Omental fat pad (tissue), 3 donors: ENCODE measurements at regions not wholly inside any gene's neighbourhood (a gene's known extent, or its start where the extent isn't known, plus 50 kb on each side); places are given as distances from the start of the nearest gene placed in this dataset.

Experiments used
- ATAC-seq: fragments of 150-250 bp; one replicate; pipeline ENCODE4 v1.9.1; 2016; ENCODE audit warnings: mild to moderate bottlenecking, moderate library complexity; ENCODE audit not compliant: low FRiP score
- DNase-seq: peaks from one replicate; pipeline ENCODE4 v3.0.0-alpha.2; 2019; ENCODE audit warnings: low spot score
- TF ChIP-seq, protein P1 (sequence below), 3 donors: fragments of 450-650 bp; IDR thresholded peaks; one replicate each; pipeline ENCODE4 v1.5.1; 2016 to 2017; ENCODE audit warnings: antibody characterized with exemption in 3 of 3, mild to moderate bottlenecking in 3 of 3, moderate library complexity in 2 of 3

DNA sequence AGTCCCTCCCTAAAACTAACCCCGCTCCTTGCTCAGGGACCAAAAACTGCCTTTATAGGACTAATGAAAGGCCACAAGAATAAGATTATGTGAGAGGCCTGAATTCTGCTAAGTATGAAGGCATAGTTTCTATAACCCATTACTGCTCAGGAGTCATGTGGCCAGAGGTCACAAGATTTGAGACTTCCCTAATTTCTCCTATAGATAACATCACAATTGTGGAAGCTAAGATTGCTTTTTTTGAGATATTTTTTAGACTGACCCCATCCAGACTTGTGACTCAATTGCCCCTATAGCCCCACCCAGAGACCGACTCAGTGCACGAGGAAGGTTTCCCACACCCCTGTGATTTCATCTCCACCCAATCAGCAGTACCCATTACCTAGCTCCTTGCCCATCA is 504.1 kb upstream of the GOT2 start:
- no peak for ATAC-seq
- DNase-seq: no peak
- TF ChIP-seq, protein P1, sequence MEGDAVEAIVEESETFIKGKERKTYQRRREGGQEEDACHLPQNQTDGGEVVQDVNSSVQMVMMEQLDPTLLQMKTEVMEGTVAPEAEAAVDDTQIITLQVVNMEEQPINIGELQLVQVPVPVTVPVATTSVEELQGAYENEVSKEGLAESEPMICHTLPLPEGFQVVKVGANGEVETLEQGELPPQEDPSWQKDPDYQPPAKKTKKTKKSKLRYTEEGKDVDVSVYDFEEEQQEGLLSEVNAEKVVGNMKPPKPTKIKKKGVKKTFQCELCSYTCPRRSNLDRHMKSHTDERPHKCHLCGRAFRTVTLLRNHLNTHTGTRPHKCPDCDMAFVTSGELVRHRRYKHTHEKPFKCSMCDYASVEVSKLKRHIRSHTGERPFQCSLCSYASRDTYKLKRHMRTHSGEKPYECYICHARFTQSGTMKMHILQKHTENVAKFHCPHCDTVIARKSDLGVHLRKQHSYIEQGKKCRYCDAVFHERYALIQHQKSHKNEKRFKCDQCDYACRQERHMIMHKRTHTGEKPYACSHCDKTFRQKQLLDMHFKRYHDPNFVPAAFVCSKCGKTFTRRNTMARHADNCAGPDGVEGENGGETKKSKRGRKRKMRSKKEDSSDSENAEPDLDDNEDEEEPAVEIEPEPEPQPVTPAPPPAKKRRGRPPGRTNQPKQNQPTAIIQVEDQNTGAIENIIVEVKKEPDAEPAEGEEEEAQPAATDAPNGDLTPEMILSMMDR (IDR thresholded peaks at IDR 0.05): no peak

DNA sequence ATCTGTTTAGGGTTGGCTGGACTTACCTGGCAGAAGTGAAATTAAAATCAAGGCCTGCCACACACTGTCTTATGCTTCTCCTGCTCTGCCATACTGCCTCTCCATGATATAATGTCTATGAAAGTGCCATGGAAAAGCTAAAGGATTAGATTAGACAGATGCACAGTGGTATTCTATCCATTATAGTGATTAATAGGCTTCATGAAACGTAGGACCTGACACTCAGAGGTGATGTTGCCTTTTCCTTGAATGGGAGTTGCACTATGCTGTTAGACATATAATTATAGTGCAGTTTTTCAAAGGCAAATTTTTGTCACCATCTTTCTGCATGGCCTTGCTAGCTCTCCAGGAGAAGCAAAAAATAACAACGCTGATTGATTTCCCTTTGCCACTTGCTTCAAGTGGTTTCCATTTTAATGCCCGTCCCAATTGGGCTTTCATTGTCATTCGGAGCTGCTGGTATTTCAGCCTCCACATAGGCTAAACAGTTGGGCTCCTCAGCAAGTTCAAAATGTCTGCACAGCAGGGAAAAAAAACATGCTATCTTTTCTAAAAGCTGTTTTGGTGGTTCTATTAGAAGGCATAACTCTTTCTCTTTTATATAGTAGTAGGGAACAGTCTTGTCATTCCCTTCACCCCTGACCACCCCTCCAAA is 502.8 kb upstream of the GOT2 start:
- no peak for ATAC-seq
- DNase-seq: no peak
- TF ChIP-seq, protein P1 (IDR thresholded peaks at IDR 0.05): no peak

DNA sequence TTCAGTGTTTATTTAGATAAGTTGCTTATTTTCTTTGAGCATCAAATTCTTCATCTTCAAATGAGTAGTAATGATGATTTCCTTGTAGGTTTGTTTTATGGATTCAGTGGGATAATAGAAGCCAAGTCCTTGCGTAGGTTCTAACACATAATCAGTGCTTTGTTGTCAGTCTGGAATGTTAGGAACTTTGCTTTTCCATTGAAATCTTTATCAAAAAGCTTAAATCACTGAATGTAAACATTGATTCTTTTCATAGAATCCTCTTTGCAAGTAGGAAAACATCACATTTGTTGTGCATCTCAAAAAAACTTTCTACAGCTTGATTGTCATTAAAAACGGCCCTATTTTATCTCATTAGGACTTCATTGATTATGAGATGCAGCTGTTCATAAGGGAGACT is 490.3 kb upstream of the GOT2 start:
- DNase-seq: no peak
- TF ChIP-seq, protein P1 (IDR thresholded peaks at IDR 0.05): no peak
- ATAC-seq: no peak

- ATAC-seq (no peak), DNase-seq (no peak)
- TF ChIP-seq, protein P1 (IDR thresholded peaks at IDR 0.05): no peak
Observed at GRCh38 chr16:59220011-59220410, 485.9 kb upstream of the GOT2 start.

DNA sequence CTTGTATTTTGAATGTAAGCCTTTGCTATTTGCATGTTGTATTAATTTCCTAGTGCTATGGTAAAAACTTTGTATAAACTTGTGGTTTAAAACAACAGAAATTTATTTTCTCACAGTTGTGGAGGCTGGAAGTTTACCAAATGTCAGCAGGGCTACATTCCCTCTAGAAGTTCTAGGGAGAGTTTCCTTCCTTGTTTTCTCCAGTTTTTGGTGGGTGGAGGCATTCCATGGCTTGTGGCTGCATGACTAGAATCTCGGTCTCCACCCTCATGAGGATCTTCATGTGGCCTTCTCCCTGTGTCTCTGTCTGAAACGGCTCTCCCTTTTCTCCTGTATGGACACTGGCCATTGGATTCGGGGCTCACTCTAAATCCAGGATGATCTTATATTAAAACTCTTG is 482.2 kb upstream of the GOT2 start:
- TF ChIP-seq, protein P1 (IDR thresholded peaks at IDR 0.05): no peak
- ATAC-seq (no peak), DNase-seq (no peak)

DNA sequence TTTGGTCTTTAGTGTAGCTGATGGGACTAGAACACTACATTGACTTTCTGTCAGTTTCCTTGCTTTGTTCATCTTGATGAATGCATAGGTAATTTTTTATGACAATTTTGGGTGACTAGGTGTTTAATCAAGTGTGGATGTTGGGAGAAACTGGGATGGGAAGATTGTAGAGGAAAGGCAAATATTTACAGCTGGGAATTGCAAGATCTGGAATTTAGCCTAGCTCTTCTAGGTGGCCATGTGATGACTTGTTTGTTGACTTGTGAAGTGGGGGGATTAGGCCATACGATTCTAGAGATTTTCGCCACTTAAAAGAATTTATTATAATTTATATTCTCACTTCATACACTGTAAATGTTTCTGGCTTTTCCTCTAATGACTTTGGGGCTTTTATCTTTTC is 480.3 kb upstream of the GOT2 start:
- TF ChIP-seq, protein P1 (IDR thresholded peaks at IDR 0.05): no peak
- ATAC-seq: no peak
- DNase-seq: no peak

DNA sequence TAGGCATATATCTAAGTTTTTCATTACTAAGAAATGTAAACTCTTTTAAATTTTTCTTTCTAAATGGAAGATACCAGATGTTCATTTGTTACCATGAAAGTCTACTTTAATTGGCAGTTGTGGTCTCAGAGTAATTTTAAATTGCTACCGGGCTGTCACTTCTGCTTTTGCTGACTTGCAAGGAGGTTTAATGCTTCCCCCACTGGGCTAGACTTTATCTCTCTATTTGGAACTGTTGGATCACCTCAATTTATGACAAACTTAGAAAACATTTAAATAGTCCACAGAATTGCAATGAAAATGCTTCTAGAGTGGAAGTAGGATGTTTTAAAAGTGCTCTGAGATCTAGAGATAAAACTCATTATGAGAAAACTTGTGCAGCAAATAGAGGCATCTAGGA is 479.8 kb upstream of the GOT2 start:
- DNase-seq (no peak), ATAC-seq (no peak)
- TF ChIP-seq, protein P1 (IDR thresholded peaks at IDR 0.05): no peak
